Ectodermal cell (in vitro differentiated cells): ENCODE measurements at regions not wholly inside any gene's neighbourhood (a gene's known extent, or its start where the extent isn't known, plus 50 kb on each side); places are given as distances from the start of the nearest gene placed in this dataset.

ENCODE experiments used
- H3K27ac ChIP-seq: 2 replicates; pipeline ENCODE4 v1.7.0; 2013; ENCODE audit warnings: mild to moderate bottlenecking, low read depth, low read length; ENCODE audit not compliant: insufficient read depth, poor library complexity, severe bottlenecking
- H3K27me3 ChIP-seq: 2 replicates; pipeline ENCODE4 v1.7.0; 2013; ENCODE audit warnings: mild to moderate bottlenecking, low read length; ENCODE audit not compliant: insufficient read depth, control insufficient read depth, poor library complexity, severe bottlenecking
- H3K36me3 ChIP-seq: one replicate; pipeline ENCODE4 v1.7.0; 2013; ENCODE audit warnings: low read length; ENCODE audit not compliant: control insufficient read depth, insufficient read depth
- H3K4me1 ChIP-seq: one replicate; pipeline ENCODE4 v1.7.0; 2013; ENCODE audit warnings: low read length; ENCODE audit not compliant: control insufficient read depth, insufficient read depth
- H3K4me3 ChIP-seq: 2 replicates; pipeline ENCODE4 v1.7.0; 2013; ENCODE audit warnings: low read depth, low read length, control low read depth; ENCODE audit not compliant: insufficient read depth
- H3K9me3 ChIP-seq: 2 replicates; pipeline ENCODE4 v1.7.0; 2013; ENCODE audit warnings: mild to moderate bottlenecking, low read length, moderate library complexity; ENCODE audit not compliant: control insufficient read depth
- WGBS, 2 experiments: methylation state at CpG; one replicate each; pipeline ENCODE4 v1.1.7; 2013; ENCODE audit warnings: missing lambda C conversion rate in 2 of 2; 5-methylcytosine and 5-hydroxymethylcytosine counted together

- no peak overlapping the region for H3K4me3 ChIP-seq
- WGBS, 2 experiments, result 89 to 91% methylated on average over 4 of the region's 4 CpGs
- no peaks in the 10 kb centered on the region for H3K9me3 ChIP-seq
- no peaks in the 10 kb centered on the region for H3K36me3 ChIP-seq
- no peak overlapping the region for H3K27ac ChIP-seq
- peaks cover 12% of the 10 kb centered on the region for H3K27me3 ChIP-seq
- peaks cover 21% of the 10 kb centered on the region for H3K4me1 ChIP-seq
Measured at GRCh38 chr1:47681735-47682134, 243.9 kb downstream of the FOXD2 start.

GRCh38 chr1:47682198-47682597 lies 244.4 kb downstream of the FOXD2 start:
- Histone ChIP-seq H3K36me3 (no peaks in the 10 kb centered on the region), H3K9me3 (no peaks in the 10 kb centered on the region), H3K27me3 (peaks cover 16% of the 10 kb centered on the region), H3K4me3 (no peak overlapping the region), H3K4me1 (peaks cover 25% of the 10 kb centered on the region), H3K27ac (no peak overlapping the region)
- WGBS, 2 experiments, result 88 to 91% methylated on average over 7 of the region's 7 CpGs

- Histone ChIP-seq H3K9me3 (no peaks in the 10 kb centered on the region), H3K27me3 (peaks cover 22% of the 10 kb centered on the region), H3K4me1 (peaks cover 32% of the 10 kb centered on the region), H3K4me3 (no peak overlapping the region), H3K27ac (no peak overlapping the region), H3K36me3 (no peaks in the 10 kb centered on the region)
- WGBS, 2 experiments, result 89 to 94% methylated on average over 6 of the region's 6 CpGs
Measured at GRCh38 chr1:47682786-47683350, 245.0 kb downstream of the FOXD2 start.

GRCh38 chr1:47683401-47683800 lies 245.6 kb downstream of the FOXD2 start:
- no peaks in the 10 kb centered on the region for H3K36me3 ChIP-seq
- H3K4me3 ChIP-seq, result no peak overlapping the region
- WGBS, 2 experiments, result 90 to 97% methylated on average over 3 of the region's 3 CpGs
- H3K27me3 ChIP-seq, result peaks cover 27% of the 10 kb centered on the region
- H3K4me1 ChIP-seq, result peaks cover 37% of the 10 kb centered on the region
- H3K27ac ChIP-seq, result no peak overlapping the region
- no peaks in the 10 kb centered on the region for H3K9me3 ChIP-seq

GRCh38 chr1:47684518-47684917 lies 246.7 kb downstream of the FOXD2 start:
- peaks cover 31% of the 10 kb centered on the region for H3K27me3 ChIP-seq
- H3K4me3 ChIP-seq, result no peak overlapping the region
- no peaks in the 10 kb centered on the region for H3K9me3 ChIP-seq
- H3K27ac ChIP-seq, result no peak overlapping the region
- peaks cover 45% of the 10 kb centered on the region for H3K4me1 ChIP-seq
- 93 to 96% methylated on average over 6 of the region's 6 CpGs for WGBS, 2 experiments
- no peaks in the 10 kb centered on the region for H3K36me3 ChIP-seq

- peaks cover 34% of the 10 kb centered on the region for H3K27me3 ChIP-seq
- WGBS, 2 experiments, result 49 to 63% methylated on average over 10 to 11 of the region's 11 CpGs
- H3K27ac ChIP-seq, result no peak overlapping the region
- no peaks in the 10 kb centered on the region for H3K36me3 ChIP-seq
- no peaks in the 10 kb centered on the region for H3K9me3 ChIP-seq
- no peak overlapping the region for H3K4me3 ChIP-seq
- H3K4me1 ChIP-seq, result peaks cover 49% of the 10 kb centered on the region
Measured at GRCh38 chr1:47684964-47685762, 247.3 kb downstream of the FOXD2 start.

GRCh38 chr1:47685763-47686066 lies 247.9 kb downstream of the FOXD2 start:
- H3K9me3 ChIP-seq, result no peaks in the 10 kb centered on the region
- H3K36me3 ChIP-seq, result no peaks in the 10 kb centered on the region
- WGBS, 2 experiments, result 95 to 100% methylated on average over 2 of the region's 2 CpGs
- H3K4me1 ChIP-seq, result peaks cover 51% of the 10 kb centered on the region
- H3K4me3 ChIP-seq, result no peak overlapping the region
- peaks cover 34% of the 10 kb centered on the region for H3K27me3 ChIP-seq
- no peak overlapping the region for H3K27ac ChIP-seq

GRCh38 chr1:47686731-47687630 lies 249.1 kb downstream of the FOXD2 start:
- Histone ChIP-seq H3K4me3 (no peak overlapping the region), H3K27ac (no peak overlapping the region), H3K36me3 (no peaks in the 10 kb centered on the region), H3K9me3 (no peaks in the 10 kb centered on the region), H3K4me1 (peaks cover 51% of the 10 kb centered on the region), H3K27me3 (peaks cover 28% of the 10 kb centered on the region)
- whole genome bisulfite sequencing, 2 experiments, result 60 to 68% methylated on average over 15 of the region's 15 CpGs

- no peak overlapping the region for H3K27ac ChIP-seq
- no peak overlapping the region for H3K4me3 ChIP-seq
- no peaks in the 10 kb centered on the region for H3K36me3 ChIP-seq
- H3K9me3 ChIP-seq, result no peaks in the 10 kb centered on the region
- H3K27me3 ChIP-seq, result peaks cover 28% of the 10 kb centered on the region
- H3K4me1 ChIP-seq, result peaks cover 51% of the 10 kb centered on the region
- 59 to 60% methylated on average over 22 to 23 of the region's 24 CpGs for WGBS, 2 experiments
Measured at GRCh38 chr1:47687631-47688460, 250.0 kb downstream of the FOXD2 start.
